Panc1 (cell line): ENCODE measurements at regions not wholly inside any gene's neighbourhood (a gene's known extent, or its start where the extent isn't known, plus 50 kb on each side); places are given as distances from the start of the nearest gene placed in this dataset.

Experiments used
- ATAC-seq: fragments of 200-7000 bp; cut with Tn5 transposase; 2 replicates; pipeline ENCODE4 v1.9.1; 2020; ENCODE audit warnings: mild to moderate bottlenecking, moderate library complexity
- BruUV-seq: library from RNA; stranded (reverse); fragments of 400-500 nt; replicated peaks from 2 replicates; lab custom pipeline; 2021; lab: Mats Ljungman, UMichigan
- CTCF ChIA-PET: fragments of 300-600 bp; sonication (Branson Sonifier 250); formaldehyde crosslinking; loops from one replicate; lab custom pipeline; 2022; ENCODE audit warnings: antibody characterized with exemption; lab: Charles Lee
- POLR2A ChIA-PET: fragments of 300-600 bp; sonication (Branson Sonifier 250); formaldehyde crosslinking; loops from one replicate; lab custom pipeline; 2022; ENCODE audit warnings: antibody characterized with exemption; lab: Charles Lee
- DNase-seq: peaks from one replicate; pipeline ENCODE4 v3.0.0-alpha.2; 2010; ENCODE audit warnings: low read depth, low spot score
- H3K27ac ChIP-seq: 2 replicates; pipeline ENCODE4 v1.5.1; 2011; ENCODE audit warnings: mild to moderate bottlenecking, low read length, inconsistent platforms
- H3K27me3 ChIP-seq: fragments of 200-500 bp; sonication (Bioruptor generic); 2 replicates; pipeline ENCODE4 v1.6.0; 2014; ENCODE audit warnings: low read length, inconsistent platforms; ENCODE audit not compliant: control insufficient read depth, insufficient read depth
- H3K36me3 ChIP-seq: fragments of 200-500 bp; sonication (Bioruptor generic); 2 replicates; pipeline ENCODE4 v1.5.1; 2014; ENCODE audit warnings: inconsistent platforms, mild to moderate bottlenecking, low read length, moderate library complexity; ENCODE audit not compliant: control insufficient read depth, insufficient read depth
- H3K4me1 ChIP-seq: 2 replicates; pipeline ENCODE4 v1.5.1; 2011; ENCODE audit warnings: inconsistent platforms, mild to moderate bottlenecking, low read length, moderate library complexity; ENCODE audit not compliant: control insufficient read depth, insufficient read depth
- H3K4me3 ChIP-seq, 2 experiments: 2 replicates each; pipeline ENCODE4 v1.5.1; 2011 to 2012; ENCODE audit warnings: low read depth in 2 of 2, low read length in 2 of 2, mild to moderate bottlenecking in 2 of 2, inconsistent platforms in 1 of 2, moderate library complexity in 1 of 2
- H3K9me3 ChIP-seq: fragments of 200-500 bp; sonication (Bioruptor generic); 2 replicates; pipeline ENCODE4 v1.5.1; 2014; ENCODE audit warnings: low read depth, mild to moderate bottlenecking, inconsistent platforms, low read length, moderate library complexity; ENCODE audit not compliant: control insufficient read depth, insufficient read depth
- POLR2AphosphoS5 ChIP-seq: IDR thresholded peaks from 2 replicates; pipeline ENCODE4 v1.6.1; 2012; ENCODE audit warnings: mild to moderate bottlenecking, low read depth, low read length, moderate library complexity
- SIN3A ChIP-seq: IDR thresholded peaks from 2 replicates; pipeline ENCODE4 v1.6.1; 2012; ENCODE audit warnings: low read depth, mild to moderate bottlenecking, low read length, moderate library complexity, borderline replicate concordance; ENCODE audit not compliant: insufficient read depth
- TCF7L2 ChIP-seq: IDR thresholded peaks from 2 replicates; pipeline ENCODE4 v1.6.1; 2011; ENCODE audit warnings: mild to moderate bottlenecking, low read depth, low read length, inconsistent platforms
- in situ Hi-C: cut with HindIII; loops from 2 replicates; pipeline ENCODE4 v1.10.0; 2016; ENCODE audit warnings: low sequenced_read_pairs, low pct_unique_long_range_greater_than_20kb
- intact Hi-C: fragments of 100-400 bp; cut with micrococcal nuclease; formaldehyde crosslinking; loops from one replicate; pipeline ENCODE4 v1.10.0; 2022; ENCODE audit not compliant: unreplicated experiment
- TF ChIP-seq, protein P1 (sequence below): fragments of 450-650 bp; IDR thresholded peaks from 2 replicates; pipeline ENCODE4 v1.5.1; 2017; ENCODE audit warnings: mild to moderate bottlenecking
- TF ChIP-seq, protein P2 (sequence below), 2 experiments: IDR thresholded peaks; 2 replicates each; pipeline ENCODE4 v1.6.1; 2011 to 2012; ENCODE audit warnings: low read depth in 2 of 2, control low read depth in 1 of 2, low read length in 1 of 2, mild to moderate bottlenecking in 1 of 2, moderate library complexity in 1 of 2; ENCODE audit not compliant: insufficient read depth in 1 of 2

DNA sequence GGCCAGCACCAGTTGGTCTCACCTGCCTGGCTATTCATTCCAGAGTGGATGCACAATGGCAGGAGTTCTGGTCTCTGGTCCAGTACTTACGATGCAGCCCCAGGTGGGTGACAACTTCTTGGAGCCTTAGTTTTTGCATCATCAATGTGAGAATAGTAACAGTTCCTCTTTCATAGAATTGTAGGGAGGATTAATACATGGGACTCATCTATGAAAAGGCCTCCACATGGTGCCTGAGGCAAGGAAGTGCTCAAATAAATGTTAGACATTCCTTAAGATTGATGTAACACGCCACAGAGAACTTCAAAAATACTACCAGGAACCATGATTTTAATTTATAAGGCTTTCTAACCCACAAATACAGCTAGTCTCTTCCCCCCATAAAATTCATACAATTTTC is 120.1 kb upstream of the CHST15 start:
- no peaks in the 10 kb centered on the region; the same call in 1 of the 2 replicates for H3K9me3 ChIP-seq
- no peaks in the 10 kb centered on the region for H3K36me3 ChIP-seq
- H3K27ac ChIP-seq: no peak overlapping the region
- intact Hi-C loops (no loop called here), in situ Hi-C loops (no loop called here)
- ATAC-seq: no peak
- H3K4me1 ChIP-seq: no peaks in the 10 kb centered on the region
- POLR2A ChIA-PET: no interaction called here
- BruUV-seq: no TSS peak
- no peak for DNase-seq
- H3K4me3 ChIP-seq: no peak overlapping the region
- CTCF ChIA-PET: no interaction called here
- TF ChIP-seq, protein P1, sequence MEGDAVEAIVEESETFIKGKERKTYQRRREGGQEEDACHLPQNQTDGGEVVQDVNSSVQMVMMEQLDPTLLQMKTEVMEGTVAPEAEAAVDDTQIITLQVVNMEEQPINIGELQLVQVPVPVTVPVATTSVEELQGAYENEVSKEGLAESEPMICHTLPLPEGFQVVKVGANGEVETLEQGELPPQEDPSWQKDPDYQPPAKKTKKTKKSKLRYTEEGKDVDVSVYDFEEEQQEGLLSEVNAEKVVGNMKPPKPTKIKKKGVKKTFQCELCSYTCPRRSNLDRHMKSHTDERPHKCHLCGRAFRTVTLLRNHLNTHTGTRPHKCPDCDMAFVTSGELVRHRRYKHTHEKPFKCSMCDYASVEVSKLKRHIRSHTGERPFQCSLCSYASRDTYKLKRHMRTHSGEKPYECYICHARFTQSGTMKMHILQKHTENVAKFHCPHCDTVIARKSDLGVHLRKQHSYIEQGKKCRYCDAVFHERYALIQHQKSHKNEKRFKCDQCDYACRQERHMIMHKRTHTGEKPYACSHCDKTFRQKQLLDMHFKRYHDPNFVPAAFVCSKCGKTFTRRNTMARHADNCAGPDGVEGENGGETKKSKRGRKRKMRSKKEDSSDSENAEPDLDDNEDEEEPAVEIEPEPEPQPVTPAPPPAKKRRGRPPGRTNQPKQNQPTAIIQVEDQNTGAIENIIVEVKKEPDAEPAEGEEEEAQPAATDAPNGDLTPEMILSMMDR: no peak
- no peak for TF ChIP-seq TCF7L2
- TF ChIP-seq, protein P2, sequence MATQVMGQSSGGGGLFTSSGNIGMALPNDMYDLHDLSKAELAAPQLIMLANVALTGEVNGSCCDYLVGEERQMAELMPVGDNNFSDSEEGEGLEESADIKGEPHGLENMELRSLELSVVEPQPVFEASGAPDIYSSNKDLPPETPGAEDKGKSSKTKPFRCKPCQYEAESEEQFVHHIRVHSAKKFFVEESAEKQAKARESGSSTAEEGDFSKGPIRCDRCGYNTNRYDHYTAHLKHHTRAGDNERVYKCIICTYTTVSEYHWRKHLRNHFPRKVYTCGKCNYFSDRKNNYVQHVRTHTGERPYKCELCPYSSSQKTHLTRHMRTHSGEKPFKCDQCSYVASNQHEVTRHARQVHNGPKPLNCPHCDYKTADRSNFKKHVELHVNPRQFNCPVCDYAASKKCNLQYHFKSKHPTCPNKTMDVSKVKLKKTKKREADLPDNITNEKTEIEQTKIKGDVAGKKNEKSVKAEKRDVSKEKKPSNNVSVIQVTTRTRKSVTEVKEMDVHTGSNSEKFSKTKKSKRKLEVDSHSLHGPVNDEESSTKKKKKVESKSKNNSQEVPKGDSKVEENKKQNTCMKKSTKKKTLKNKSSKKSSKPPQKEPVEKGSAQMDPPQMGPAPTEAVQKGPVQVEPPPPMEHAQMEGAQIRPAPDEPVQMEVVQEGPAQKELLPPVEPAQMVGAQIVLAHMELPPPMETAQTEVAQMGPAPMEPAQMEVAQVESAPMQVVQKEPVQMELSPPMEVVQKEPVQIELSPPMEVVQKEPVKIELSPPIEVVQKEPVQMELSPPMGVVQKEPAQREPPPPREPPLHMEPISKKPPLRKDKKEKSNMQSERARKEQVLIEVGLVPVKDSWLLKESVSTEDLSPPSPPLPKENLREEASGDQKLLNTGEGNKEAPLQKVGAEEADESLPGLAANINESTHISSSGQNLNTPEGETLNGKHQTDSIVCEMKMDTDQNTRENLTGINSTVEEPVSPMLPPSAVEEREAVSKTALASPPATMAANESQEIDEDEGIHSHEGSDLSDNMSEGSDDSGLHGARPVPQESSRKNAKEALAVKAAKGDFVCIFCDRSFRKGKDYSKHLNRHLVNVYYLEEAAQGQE (IDR thresholded peaks at IDR 0.05; ENCODE audit: insufficient read depth in 1 of 2, low read depth in 2 of 2, low read length in 1 of 2): no peak
- TF ChIP-seq SIN3A: no peak
- TF ChIP-seq POLR2AphosphoS5: no peak
- H3K27me3 ChIP-seq: no peaks in the 10 kb centered on the region

DNA sequence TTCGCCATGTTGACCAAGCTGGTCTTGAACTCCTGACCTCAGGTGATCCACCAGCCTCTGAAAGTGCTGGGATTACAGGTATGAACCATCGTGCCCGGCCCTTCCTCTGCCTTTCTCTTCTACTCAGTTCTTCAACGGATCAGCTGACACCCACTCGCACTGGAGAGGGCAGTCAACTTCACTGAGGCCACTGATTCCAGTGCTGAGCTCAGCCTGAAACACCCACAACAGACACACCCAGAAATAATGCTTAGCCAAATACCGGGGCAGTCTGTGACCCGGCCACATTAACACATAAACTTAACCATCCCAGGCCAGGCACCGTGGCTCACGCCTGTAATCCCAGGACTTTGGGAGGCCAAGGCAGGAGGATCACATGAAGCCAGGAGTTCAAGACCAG is 119.3 kb upstream of the CHST15 start:
- no TSS peak for BruUV-seq
- Histone ChIP-seq H3K27ac (no peak overlapping the region), H3K36me3 (no peaks in the 10 kb centered on the region), H3K4me1 (no peaks in the 10 kb centered on the region), H3K9me3 (no peaks in the 10 kb centered on the region; the same call in 1 of the 2 replicates), H3K4me3 (no peak overlapping the region), H3K27me3 (no peaks in the 10 kb centered on the region)
- no peak for TF ChIP-seq POLR2AphosphoS5
- TF ChIP-seq, protein P2 (IDR thresholded peaks at IDR 0.05; ENCODE audit: insufficient read depth in 1 of 2, low read depth in 2 of 2, low read length in 1 of 2): no peak
- no peak for TF ChIP-seq TCF7L2
- in situ Hi-C loops: no loop called here
- ATAC-seq: no peak
- ChIA-PET CTCF (no interaction called here), POLR2A (no interaction called here)
- intact Hi-C loops: no loop called here
- no peak for DNase-seq
